VCaP (cell line): ENCODE measurements at regions not wholly inside any gene's neighbourhood (a gene's known extent, or its start where the extent isn't known, plus 50 kb on each side); places are given as distances from the start of the nearest gene placed in this dataset.

ENCODE experiments used
- H3K27ac ChIP-seq: fragments of 450-650 bp; 2 replicates; pipeline ENCODE4 v1.5.1; 2017
- CTCF ChIP-seq: fragments of 450-650 bp; conservative IDR thresholded peaks from 2 replicates; pipeline ENCODE4 v1.5.1; 2017; ENCODE audit warnings: mild to moderate bottlenecking, moderate library complexity

- H3K27ac ChIP-seq: no peak overlapping the region
- no peak for TF ChIP-seq CTCF
Observed at GRCh38 chr10:52525761-52526160, 211.7 kb downstream of the DKK1 start.

- TF ChIP-seq CTCF: no peak
- H3K27ac ChIP-seq: no peak overlapping the region
Observed at GRCh38 chr10:52526251-52526823, 212.3 kb downstream of the DKK1 start.

- no peak for TF ChIP-seq CTCF
- no peak overlapping the region for H3K27ac ChIP-seq
Observed at GRCh38 chr10:52532650-52533290, 218.7 kb downstream of the DKK1 start.

GRCh38 chr10:52533986-52534385 lies 219.9 kb downstream of the DKK1 start:
- no peak overlapping the region for H3K27ac ChIP-seq
- no peak for TF ChIP-seq CTCF

- H3K27ac ChIP-seq: no peak overlapping the region
- TF ChIP-seq CTCF: no peak
Observed at GRCh38 chr10:52539463-52539862, 225.4 kb downstream of the DKK1 start.

GRCh38 chr10:52540479-52540984 lies 226.5 kb downstream of the DKK1 start:
- no peak for TF ChIP-seq CTCF
- H3K27ac ChIP-seq: no peak overlapping the region

- no peak overlapping the region for H3K27ac ChIP-seq
- TF ChIP-seq CTCF: no peak
Observed at GRCh38 chr10:52541006-52541473, 227.0 kb downstream of the DKK1 start.
